GM12878 (cell line): ENCODE measurements at regions not wholly inside any gene's neighbourhood (a gene's known extent, or its start where the extent isn't known, plus 50 kb on each side); places are given as distances from the start of the nearest gene placed in this dataset.

Experiments
- BMI1 ChIP-seq: fragments of 450-650 bp; IDR thresholded peaks from 2 replicates; pipeline ENCODE4 v1.6.1; 2016; ENCODE audit warnings: mild to moderate bottlenecking, moderate library complexity, borderline replicate concordance
- CBX5 ChIP-seq: sonication (generic); IDR thresholded peaks from 2 replicates; pipeline ENCODE4 v1.6.1; 2016; ENCODE audit warnings: low read depth, moderate library complexity, mild to moderate bottlenecking, inconsistent platforms
- ETV6 ChIP-seq, 2 experiments: fragments of 450-650 bp in 1 of 2; IDR thresholded peaks in 1 of 2; conservative IDR thresholded peaks in 1 of 2; 2 replicates each; pipeline ENCODE4 v1.6.1; 2014; ENCODE audit warnings: antibody characterized with exemption in 1 of 2, borderline replicate concordance in 1 of 2, low read depth in 1 of 2, mild to moderate bottlenecking in 1 of 2, moderate library complexity in 1 of 2
- POLR2AphosphoS2 ChIP-seq: IDR thresholded peaks from 2 replicates; pipeline ENCODE4 v1.6.1; 2011; ENCODE audit warnings: low read depth, mild to moderate bottlenecking, low read length, improper control_type of control experiment, moderate library complexity
- SMC3 ChIP-seq: IDR thresholded peaks from 2 replicates; pipeline ENCODE4 v1.6.1; 2011; ENCODE audit warnings: low read length, improper control_type of control experiment, borderline replicate concordance
- SRF ChIP-seq, 2 experiments: IDR thresholded peaks; 2 replicates each; pipeline ENCODE4 v1.6.1; 2011; ENCODE audit warnings: low read depth in 2 of 2, low read length in 2 of 2, mild to moderate bottlenecking in 1 of 2, moderate library complexity in 1 of 2
- USF1 ChIP-seq: IDR thresholded peaks from 2 replicates; pipeline ENCODE4 v1.6.1; 2011; ENCODE audit warnings: borderline replicate concordance, low read depth, mild to moderate bottlenecking, moderate library complexity, mixed read lengths, low read length; ENCODE audit not compliant: insufficient read depth; ENCODE audit errors: extremely low read length
- TF ChIP-seq, protein P1 (sequence below), 3 experiments: IDR thresholded peaks in 2 of 3; conservative IDR thresholded peaks in 1 of 3; 2 replicates each; pipeline ENCODE4 v1.5.1; 2011; ENCODE audit warnings: low read depth in 3 of 3, low read length in 3 of 3, mild to moderate bottlenecking in 3 of 3, control low read depth in 2 of 3, moderate library complexity in 2 of 3, inconsistent platforms in 1 of 3, mixed read lengths in 1 of 3; ENCODE audit not compliant: control insufficient read depth in 2 of 3, insufficient read depth in 1 of 3; ENCODE audit errors: extremely low read depth in 1 of 3

- no peak for TF ChIP-seq SRF (IDR thresholded peaks at IDR 0.05; ENCODE audit: low read depth in 2 of 2, low read length in 2 of 2)
- no peak for TF ChIP-seq ETV6 (conservative IDR thresholded peaks at IDR 0.05 in 1 of 2, IDR thresholded peaks at IDR 0.05 in 1 of 2; ENCODE audit: borderline replicate concordance in 1 of 2, low read depth in 1 of 2)
- no peak for TF ChIP-seq BMI1
- no peak for TF ChIP-seq USF1
- no peak for TF ChIP-seq POLR2AphosphoS2
- TF ChIP-seq, protein P1, sequence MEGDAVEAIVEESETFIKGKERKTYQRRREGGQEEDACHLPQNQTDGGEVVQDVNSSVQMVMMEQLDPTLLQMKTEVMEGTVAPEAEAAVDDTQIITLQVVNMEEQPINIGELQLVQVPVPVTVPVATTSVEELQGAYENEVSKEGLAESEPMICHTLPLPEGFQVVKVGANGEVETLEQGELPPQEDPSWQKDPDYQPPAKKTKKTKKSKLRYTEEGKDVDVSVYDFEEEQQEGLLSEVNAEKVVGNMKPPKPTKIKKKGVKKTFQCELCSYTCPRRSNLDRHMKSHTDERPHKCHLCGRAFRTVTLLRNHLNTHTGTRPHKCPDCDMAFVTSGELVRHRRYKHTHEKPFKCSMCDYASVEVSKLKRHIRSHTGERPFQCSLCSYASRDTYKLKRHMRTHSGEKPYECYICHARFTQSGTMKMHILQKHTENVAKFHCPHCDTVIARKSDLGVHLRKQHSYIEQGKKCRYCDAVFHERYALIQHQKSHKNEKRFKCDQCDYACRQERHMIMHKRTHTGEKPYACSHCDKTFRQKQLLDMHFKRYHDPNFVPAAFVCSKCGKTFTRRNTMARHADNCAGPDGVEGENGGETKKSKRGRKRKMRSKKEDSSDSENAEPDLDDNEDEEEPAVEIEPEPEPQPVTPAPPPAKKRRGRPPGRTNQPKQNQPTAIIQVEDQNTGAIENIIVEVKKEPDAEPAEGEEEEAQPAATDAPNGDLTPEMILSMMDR (IDR thresholded peaks at IDR 0.05 in 2 of 3, conservative IDR thresholded peaks at IDR 0.05 in 1 of 3; ENCODE audit: control insufficient read depth in 2 of 3, extremely low read depth in 1 of 3, insufficient read depth in 1 of 3, low read depth in 3 of 3, low read length in 3 of 3): no peak
- no peak for TF ChIP-seq CBX5
- TF ChIP-seq SMC3: no peak
These were observed 389.9 kb downstream of the SHQ1 start for GRCh38 chr3:72458375-72458774.
